Esophagus muscularis mucosa (tissue), 4 donors: ENCODE measurements at regions not wholly inside any gene's neighbourhood (a gene's known extent, or its start where the extent isn't known, plus 50 kb on each side); places are given as distances from the start of the nearest gene placed in this dataset.

Source experiments
- CTCF ChIP-seq, 3 experiments: fragments of 200-600 bp in 2 of 3; fragments of 450-650 bp in 1 of 3; sonication (generic) in 2 of 3; IDR thresholded peaks; one replicate each; pipeline ENCODE4 v1.5.1; 2017 to 2019; ENCODE audit warnings: antibody characterized with exemption in 3 of 3, mild to moderate bottlenecking in 2 of 3, moderate library complexity in 1 of 3
- EP300 ChIP-seq: sonication (generic); formaldehyde crosslinking; IDR thresholded peaks from one replicate; pipeline ENCODE4 v1.6.1; 2017; ENCODE audit warnings: antibody characterized with exemption
- POLR2A ChIP-seq: fragments of 450-650 bp; IDR thresholded peaks from one replicate; pipeline ENCODE4 v1.6.1; 2017; ENCODE audit warnings: antibody characterized with exemption, moderate library complexity, mild to moderate bottlenecking, low read depth
- POLR2AphosphoS5 ChIP-seq, 2 donors: sonication (generic); formaldehyde crosslinking; IDR thresholded peaks; one replicate each; pipeline ENCODE4 v1.6.1; 2017; ENCODE audit warnings: antibody characterized with exemption in 2 of 2

GRCh38 chr5:123289210-123289609, 134.0 kb downstream of the CEP120 start:
- no peak for TF ChIP-seq CTCF (IDR thresholded peaks at IDR 0.05)
- no peak for TF ChIP-seq EP300
- no peak for TF ChIP-seq POLR2A
- TF ChIP-seq POLR2AphosphoS5 (IDR thresholded peaks at IDR 0.05) = no peak
